Thyroid gland (tissue), 4 donors: ENCODE measurements at regions not wholly inside any gene's neighbourhood (a gene's known extent, or its start where the extent isn't known, plus 50 kb on each side); places are given as distances from the start of the nearest gene placed in this dataset.

Experiments used
- CTCF ChIP-seq, 6 experiments: fragments of 200-600 bp in 3 of 6; fragments of 450-650 bp in 3 of 6; sonication (generic) in 3 of 6; IDR thresholded peaks; one replicate each; pipeline ENCODE4 v1.5.1; 2016 to 2019; ENCODE audit warnings: antibody characterized with exemption in 6 of 6, mild to moderate bottlenecking in 2 of 6, inconsistent platforms in 1 of 6, moderate library complexity in 1 of 6
- POLR2A ChIP-seq, 2 donors: fragments of 450-650 bp; IDR thresholded peaks; one replicate each; pipeline ENCODE4 v1.6.1; 2017; ENCODE audit warnings: antibody characterized with exemption in 2 of 2, mild to moderate bottlenecking in 2 of 2, moderate library complexity in 1 of 2

GRCh38 chr19:33926306-33926705 is 129.6 kb downstream of the KCTD15 start:
- TF ChIP-seq CTCF (IDR thresholded peaks at IDR 0.05) (no peak), POLR2A (IDR thresholded peaks at IDR 0.05) (no peak)
